ENCODE measurements at regions not wholly inside any gene's neighbourhood (a gene's known extent, or its start where the extent isn't known, plus 50 kb on each side); places are given as distances from the start of the nearest gene placed in this dataset.
A peak's percentile ranks its signal among the peaks of the same experiment; 100 is the strongest.

DNA sequence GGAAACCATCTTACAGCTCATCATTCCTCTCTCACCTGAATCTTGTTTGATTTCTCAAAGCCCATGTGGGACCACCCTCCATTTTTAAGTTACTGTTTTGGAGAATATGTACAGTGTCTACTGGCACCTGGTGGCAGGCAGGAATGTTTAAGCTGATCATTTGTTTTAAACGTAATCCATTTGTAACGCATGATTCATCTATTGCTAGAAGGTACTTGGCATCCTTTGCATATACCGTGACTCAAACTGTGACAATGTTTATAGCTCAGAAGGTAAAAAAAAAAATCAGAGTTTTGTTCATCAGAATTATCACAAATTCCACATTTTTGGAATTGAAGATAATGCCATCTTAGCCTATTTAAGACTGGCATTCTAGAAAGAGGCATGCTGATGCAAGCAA, 1007.5 kb upstream of the EEF2KMT start:
- no peak for DNase-seq (ENCODE audit: low read depth in 2 of 3, low spot score in 1 of 3)

GRCh38 chr16:6104428-6104827, 1006.8 kb upstream of the EEF2KMT start:
- DNase-seq (ENCODE audit: low read depth in 2 of 3, low spot score in 1 of 3) = no peak

DNA sequence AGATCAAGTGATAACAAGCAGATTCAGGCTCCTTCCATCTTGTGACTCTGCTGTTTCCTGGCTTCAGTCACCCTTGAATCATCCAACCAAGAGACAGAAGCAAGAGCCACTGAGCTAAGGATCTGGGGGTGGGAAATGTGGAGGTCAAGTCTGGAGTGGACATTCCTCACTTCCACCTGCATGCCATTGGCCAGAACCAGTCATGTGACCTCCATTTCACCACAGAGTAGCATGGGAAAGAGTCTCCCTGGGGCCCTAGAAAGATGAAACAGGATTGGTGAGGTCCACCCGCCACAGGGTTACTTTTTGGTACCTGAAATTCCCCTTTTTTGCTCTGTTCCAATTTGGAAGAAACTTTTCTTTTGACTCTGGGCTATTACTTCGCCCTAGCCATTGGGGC, 1006.0 kb upstream of the EEF2KMT start:
- no peak for DNase-seq (ENCODE audit: low read depth in 2 of 3, low spot score in 1 of 3)

DNA sequence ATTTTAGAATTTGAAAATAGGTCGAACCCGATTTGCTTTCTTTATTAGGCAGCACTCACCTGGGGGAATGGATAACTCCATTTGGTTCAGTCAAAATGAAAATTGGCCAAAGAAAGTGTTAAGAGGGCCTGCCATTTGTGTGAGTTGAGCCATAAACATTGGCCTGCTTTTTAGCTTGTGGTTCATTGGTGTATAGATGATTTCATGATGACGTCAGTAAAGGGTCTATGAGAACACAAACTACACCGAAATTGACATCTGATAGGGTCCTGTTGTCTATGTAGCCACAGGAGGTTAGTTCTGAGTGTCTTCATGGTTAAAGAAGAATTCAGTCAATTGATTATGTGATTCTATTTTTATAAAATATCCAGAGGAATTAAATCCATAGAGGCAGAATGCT, 1001.5 kb upstream of the EEF2KMT start:
- no peak for DNase-seq (ENCODE audit: low read depth in 2 of 3, low spot score in 1 of 3)

GRCh38 chr16:6096931-6097670, 999.5 kb upstream of the EEF2KMT start:
- no peak for DNase-seq (ENCODE audit: low read depth in 2 of 3, low spot score in 1 of 3)

DNA sequence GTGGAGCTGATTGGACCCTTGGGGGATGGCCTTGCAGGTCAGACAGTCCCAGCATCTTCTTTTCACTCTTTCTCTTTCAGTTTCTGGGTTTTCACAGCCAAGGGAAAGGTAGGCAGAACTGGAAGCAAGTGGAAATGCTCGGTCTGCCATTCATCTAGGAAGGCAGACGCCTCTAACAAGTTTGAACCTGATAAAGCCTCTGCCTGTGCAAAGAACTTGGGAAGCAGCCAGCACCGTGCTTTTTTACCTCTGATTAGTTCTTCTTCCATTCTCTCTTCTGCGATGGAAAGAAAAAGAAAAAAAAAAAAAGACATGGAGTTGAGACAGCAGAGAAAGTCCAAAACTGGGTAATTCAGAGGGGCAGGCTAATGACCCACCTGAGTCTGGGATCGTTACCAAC, 997.8 kb upstream of the EEF2KMT start:
- no peak for DNase-seq (ENCODE audit: low read depth in 2 of 3, low spot score in 1 of 3)

- no peak for DNase-seq (ENCODE audit: low read depth in 2 of 3, low spot score in 1 of 3)
Observed at GRCh38 chr16:6091021-6091420, 993.4 kb upstream of the EEF2KMT start.

DNA sequence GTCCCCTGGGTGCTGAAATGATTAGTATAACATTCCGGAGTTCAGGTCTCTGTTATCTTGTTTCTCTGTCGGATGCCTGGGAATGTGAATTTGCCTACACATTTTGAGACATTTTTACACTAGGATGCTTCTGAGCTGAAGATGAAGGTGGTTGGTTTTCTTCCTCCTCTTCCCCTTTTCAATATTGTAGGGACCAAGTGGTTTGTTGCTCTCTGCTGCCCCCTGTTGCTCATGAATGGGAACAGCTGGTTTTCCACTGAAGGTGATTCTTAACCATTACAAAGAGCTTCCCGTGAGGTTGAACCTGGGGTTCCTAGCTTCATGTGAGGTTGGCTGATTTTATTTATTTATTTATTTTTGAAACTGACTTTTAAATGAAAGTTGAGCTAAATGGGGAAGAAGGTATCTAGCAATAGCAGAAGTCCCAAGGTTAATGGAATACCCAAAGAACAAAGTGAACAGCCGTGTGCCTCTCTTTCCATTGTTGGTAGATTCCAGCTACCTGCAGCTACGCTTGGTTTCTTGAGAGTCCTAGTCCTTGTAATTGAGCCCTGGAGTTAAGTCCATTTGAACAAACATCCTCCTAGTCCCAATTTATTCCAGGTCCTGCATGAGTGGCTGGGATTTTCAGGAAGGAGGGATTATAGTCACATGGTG, 983.9 kb upstream of the EEF2KMT start:
- DNase-seq (ENCODE audit: low read depth in 2 of 3, low spot score in 1 of 3) = peak in 1 of 3 donors; percentile 4

DNA sequence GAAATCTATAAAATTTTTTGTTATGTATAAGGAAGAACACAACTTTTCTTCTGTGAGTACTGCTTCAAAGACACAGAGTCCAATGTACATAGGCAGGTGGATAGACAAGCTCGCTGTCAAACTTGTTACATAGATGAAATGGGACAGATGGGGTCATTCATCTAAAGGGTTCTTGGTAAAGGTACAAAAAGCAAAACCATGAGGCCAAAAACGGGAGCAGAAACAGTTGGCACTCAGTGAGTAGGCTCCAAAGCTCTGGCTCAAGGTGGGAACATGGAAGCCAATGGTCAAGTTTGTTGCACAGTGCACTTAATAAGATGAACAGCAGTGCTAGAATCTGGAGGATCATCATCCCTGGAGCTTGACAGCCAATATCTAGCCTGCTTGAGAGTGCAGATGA, 979.0 kb upstream of the EEF2KMT start:
- no peak for DNase-seq (ENCODE audit: low read depth in 2 of 3, low spot score in 1 of 3)

DNA sequence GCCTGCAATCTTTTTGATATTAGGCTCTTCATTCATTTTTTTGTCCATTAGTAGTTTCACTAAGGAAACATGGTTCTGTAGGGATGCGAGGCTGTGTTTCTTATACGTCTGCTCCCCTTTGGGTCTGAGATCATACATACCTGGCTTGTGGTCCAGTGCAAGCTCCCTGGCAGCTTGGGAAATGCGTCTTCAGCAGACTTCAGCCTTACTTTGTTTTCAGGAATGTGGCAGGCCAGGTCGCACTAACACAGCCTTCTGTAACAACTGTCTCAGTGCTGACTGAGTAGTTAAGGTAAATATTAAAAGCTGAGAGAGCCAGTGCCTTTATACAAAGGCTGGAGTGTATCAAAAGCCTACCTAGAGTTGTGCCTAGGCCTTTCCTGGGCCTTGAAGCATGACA, 970.5 kb upstream of the EEF2KMT start:
- DNase-seq (ENCODE audit: low read depth in 2 of 3, low spot score in 1 of 3) = no peak

DNA sequence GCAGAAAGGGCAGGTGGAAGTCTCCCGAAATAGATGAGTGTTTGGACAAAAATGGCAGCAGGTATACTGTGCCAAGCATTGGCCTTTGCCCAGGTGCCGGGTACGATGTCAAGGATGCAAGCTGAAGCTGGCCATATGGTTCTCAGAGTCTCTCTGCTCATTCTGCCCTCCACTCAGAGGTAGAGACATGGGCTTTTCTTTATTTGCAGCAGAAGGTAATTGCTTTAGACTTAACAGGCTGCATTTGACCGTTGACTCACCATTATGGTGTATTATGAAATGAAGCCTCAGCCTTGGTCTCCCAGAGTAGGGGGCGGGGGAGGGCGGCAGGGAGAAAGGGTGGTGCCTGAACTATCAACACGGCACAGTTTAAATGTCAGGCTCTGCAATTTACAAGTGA, 969.1 kb upstream of the EEF2KMT start:
- DNase-seq (ENCODE audit: low read depth in 2 of 3, low spot score in 1 of 3) = no peak

- no peak for DNase-seq (ENCODE audit: low read depth in 2 of 3, low spot score in 1 of 3)
Observed at GRCh38 chr16:6063526-6063925, 965.9 kb upstream of the EEF2KMT start.

- DNase-seq (ENCODE audit: low read depth in 2 of 3, low spot score in 1 of 3) = no peak
Observed at GRCh38 chr16:6059671-6060070, 962.1 kb upstream of the EEF2KMT start.

- no peak for DNase-seq (ENCODE audit: low read depth in 2 of 3, low spot score in 1 of 3)
Observed at GRCh38 chr16:6057821-6058220, 960.2 kb upstream of the EEF2KMT start.

GRCh38 chr16:6048017-6048416, 950.4 kb upstream of the EEF2KMT start:
- DNase-seq (ENCODE audit: low read depth in 2 of 3, low spot score in 1 of 3) = no peak

DNA sequence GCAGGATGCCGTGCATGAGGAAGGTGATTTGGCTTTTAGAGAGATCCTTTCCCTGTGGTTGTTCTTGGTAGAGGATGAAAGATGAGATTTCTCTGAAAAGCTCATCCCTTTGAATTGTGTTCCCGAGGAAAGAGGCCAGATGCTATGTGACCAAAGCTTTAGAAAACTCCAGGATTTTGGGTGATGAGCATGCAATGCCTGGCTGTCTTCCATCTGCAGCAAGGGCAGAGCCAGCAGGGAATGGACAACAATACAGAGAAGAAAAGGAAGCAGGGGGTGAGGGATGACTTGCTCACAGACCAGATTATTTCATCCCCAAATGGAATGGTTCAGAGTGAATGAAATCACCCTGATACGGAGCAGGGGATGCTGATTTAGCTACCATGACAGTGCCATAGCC, 949.7 kb upstream of the EEF2KMT start:
- no peak for DNase-seq (ENCODE audit: low read depth in 2 of 3, low spot score in 1 of 3)

DNA sequence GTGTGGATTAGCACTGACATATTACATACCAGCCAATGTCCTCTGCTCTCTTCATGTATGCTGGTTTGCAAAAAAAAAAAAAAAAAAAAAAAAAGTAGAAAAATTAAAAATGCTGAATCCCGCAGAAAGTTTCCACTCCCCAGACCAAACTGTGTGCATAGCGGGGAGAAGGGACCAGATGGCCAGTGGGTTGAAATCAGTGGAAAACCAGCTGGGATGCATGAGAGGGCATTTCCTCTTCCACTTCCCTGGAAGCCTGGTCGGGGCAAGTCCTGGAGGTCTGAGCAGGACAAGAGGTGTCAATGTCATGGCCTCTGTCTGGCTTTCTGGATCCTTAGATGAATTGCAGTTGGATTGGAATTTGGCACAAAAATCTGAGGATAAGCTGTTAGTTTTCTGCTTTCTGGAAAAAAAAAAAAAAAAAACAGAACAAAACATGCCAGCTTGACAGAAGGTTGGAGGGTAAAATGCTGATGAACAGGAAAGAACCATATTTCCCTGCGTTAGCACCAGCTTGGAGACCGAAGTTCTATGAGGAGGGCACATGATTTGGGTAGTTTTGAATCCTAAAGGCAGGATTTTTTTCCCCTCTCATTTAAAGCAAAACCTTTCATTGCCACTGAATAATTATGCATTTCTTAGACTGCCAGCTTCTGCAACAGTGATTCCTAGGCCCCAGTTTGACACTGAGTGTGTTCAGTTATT, 941.5 kb upstream of the EEF2KMT start:
- no peak for DNase-seq (ENCODE audit: low read depth in 2 of 3, low spot score in 1 of 3)

DNA sequence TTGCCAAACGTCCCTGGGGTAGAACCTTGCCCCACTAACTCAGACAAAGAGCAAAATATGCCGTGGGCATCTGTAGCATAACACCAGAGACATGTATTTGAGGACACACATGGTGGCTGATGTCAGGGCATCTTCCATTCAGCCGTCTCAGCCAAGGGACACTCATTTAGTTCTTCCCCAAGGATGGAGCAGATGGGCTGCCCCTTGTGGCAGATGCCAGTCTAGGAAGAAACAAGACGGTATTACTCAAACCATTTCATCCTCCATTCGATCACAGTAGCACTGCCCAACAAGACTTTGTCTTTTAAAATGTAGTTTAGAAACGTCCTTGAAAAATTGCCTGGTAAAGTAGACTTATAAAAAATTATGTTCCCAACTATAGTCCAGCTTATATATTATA, 937.6 kb upstream of the EEF2KMT start:
- no peak for DNase-seq (ENCODE audit: low read depth in 2 of 3, low spot score in 1 of 3)

GRCh38 chr16:6034511-6034910, 936.9 kb upstream of the EEF2KMT start:
- no peak for DNase-seq (ENCODE audit: low read depth in 2 of 3, low spot score in 1 of 3)

GRCh38 chr16:6032438-6032837, 934.8 kb upstream of the EEF2KMT start:
- no peak for DNase-seq (ENCODE audit: low read depth in 2 of 3, low spot score in 1 of 3)

GRCh38 chr16:6031567-6031966, 934.0 kb upstream of the EEF2KMT start:
- DNase-seq (ENCODE audit: low read depth in 2 of 3, low spot score in 1 of 3) = no peak

DNA sequence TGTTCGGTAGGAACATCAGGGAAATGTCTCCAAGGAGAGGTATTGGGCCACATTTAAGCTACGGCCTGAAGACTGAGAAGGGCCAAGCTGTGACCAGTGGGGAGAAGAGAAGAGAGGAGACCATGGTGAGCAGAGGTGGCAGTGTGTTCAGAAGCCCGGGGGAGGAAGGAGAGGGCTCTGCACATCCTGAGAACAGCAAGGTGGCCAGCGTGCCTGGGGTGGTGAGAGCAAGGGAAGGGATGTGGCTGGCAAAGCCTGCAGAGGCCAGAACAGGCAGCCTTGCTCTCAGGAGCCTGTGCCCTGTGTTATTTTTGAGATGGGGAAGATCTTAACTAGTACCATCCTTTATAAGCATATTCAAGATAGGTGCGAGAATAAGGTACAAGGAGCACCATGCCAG, 933.5 kb upstream of the EEF2KMT start:
- no peak for DNase-seq (ENCODE audit: low read depth in 2 of 3, low spot score in 1 of 3)
